HUDEP-2 (cell line): ENCODE measurements at regions not wholly inside any gene's neighbourhood (a gene's known extent, or its start where the extent isn't known, plus 50 kb on each side); places are given as distances from the start of the nearest gene placed in this dataset.
"Not testable (repeated sequence)": the region's sequence is repeated elsewhere in the genome, so short reads cannot be mapped to it uniquely, and the experiment has no call there.

ENCODE experiments used
- DNase-seq, 76 experiments: peaks; one replicate each; lab custom pipeline; 2025; ENCODE audit not compliant: unreplicated experiment in 76 of 76; lab: John Stamatoyannopoulos, UW

GRCh38 chr4:179595671-179596410 is 2153.6 kb upstream of the AGA start:
- no peak for DNase-seq

- DNase-seq: no peak
Observed at GRCh38 chr4:179596621-179597020, 2154.4 kb upstream of the AGA start.

GRCh38 chr4:179597301-179597700 is 2155.1 kb upstream of the AGA start:
- DNase-seq: no peak

DNA sequence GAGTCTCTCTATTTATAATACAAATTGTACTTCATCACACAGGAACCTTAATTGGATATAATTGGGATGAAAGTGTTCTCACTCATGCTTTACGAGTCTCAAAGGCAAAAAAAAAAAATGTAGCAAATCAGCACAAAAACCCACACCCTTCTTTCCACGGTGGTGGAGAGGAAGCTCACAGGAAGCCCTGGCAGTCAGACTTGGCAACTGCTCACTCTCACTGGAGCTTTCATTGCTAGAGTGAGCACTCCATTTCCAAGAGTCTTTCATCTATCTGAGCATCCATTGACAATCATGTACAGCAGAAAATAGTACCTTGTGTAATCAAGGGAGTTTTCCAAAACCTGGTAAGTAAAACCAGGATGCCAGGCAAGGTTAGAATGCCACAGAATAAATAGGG is 2159.4 kb upstream of the AGA start:
- DNase-seq: no peak

GRCh38 chr4:179605196-179605595 is 2163.0 kb upstream of the AGA start:
- no peak for DNase-seq

- DNase-seq: no peak
Observed at GRCh38 chr4:179607003-179607402, 2164.8 kb upstream of the AGA start.

GRCh38 chr4:179615704-179616103 is 2173.5 kb upstream of the AGA start:
- DNase-seq: no peak

GRCh38 chr4:179618966-179619365 is 2176.7 kb upstream of the AGA start:
- no peak for DNase-seq

- no peak for DNase-seq
Observed at GRCh38 chr4:179624768-179625181, 2182.5 kb upstream of the AGA start.

DNA sequence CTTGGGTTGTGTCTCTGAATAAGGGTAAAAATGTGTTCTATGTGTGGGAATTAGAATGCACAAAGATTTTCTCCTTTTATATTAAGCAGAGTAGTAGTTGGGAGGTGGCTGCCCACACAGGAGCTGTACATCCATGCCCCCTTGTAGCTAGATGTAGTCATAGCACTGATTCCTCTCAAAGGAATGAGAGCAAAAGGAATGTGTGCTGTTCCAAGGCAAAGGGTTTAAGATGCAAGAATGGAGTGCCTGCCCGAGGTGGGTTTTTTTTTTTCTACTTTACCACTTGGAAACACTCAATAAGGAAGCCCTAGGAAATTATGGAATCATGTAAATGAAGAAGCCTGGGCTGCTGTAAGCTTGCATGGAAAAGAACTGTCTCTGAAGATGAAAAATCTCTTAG is 2183.2 kb upstream of the AGA start:
- DNase-seq: no peak

DNA sequence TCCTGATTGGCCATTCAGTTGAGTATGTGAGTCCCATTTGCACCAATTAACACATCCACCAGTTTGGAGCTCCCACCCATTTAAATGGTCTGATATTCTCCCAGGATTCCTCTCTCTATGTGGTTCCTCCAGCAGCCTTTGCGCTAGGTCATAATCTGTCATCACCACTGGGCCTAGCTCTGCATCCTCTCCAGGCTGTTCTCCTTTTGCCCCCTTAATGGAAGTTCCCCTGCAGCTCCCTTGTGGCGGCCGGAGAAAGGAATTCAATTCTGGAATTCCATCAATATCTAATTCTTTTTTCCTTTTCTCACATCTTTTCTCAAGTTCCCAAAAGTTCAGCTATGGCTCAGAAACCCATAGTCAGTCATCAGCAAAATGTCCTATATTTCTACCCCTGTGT is 2184.4 kb upstream of the AGA start:
- no peak for DNase-seq

GRCh38 chr4:179631321-179631720 is 2189.1 kb upstream of the AGA start:
- no peak for DNase-seq

GRCh38 chr4:179634862-179635261 is 2192.6 kb upstream of the AGA start:
- no peak for DNase-seq

GRCh38 chr4:179662522-179662921 is 2220.3 kb upstream of the AGA start:
- DNase-seq: no peak

- DNase-seq: no peak
Observed at GRCh38 chr4:179663641-179664429, 2221.6 kb upstream of the AGA start.

DNA sequence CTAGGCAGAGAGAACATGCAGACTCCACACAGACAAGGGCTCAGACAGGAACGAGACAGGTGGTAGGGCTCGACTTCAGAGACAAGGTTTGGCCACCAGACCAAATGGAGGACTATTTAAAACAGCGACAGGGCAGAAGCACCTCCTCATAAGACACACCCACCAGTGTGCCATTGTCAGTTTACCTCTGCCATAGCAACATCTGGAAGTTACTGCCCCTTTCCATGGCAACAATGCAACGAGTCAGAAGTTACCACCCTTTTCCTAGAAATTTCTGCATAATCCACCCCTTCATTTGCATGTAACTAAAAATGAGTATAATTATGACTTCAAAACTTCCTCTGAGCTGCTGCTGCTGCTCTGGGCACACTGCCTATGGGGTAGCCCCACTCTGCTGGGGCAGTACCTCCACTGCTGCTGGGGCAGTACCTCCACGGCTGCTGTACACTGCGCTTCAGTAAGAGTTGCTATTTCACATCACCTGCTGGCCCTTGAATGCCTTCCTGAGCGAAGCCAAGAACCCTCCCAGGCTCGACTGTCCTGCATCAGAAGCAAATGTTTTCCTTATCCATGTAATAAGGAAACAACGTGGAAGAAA is 2222.3 kb upstream of the AGA start:
- DNase-seq: no peak

DNA sequence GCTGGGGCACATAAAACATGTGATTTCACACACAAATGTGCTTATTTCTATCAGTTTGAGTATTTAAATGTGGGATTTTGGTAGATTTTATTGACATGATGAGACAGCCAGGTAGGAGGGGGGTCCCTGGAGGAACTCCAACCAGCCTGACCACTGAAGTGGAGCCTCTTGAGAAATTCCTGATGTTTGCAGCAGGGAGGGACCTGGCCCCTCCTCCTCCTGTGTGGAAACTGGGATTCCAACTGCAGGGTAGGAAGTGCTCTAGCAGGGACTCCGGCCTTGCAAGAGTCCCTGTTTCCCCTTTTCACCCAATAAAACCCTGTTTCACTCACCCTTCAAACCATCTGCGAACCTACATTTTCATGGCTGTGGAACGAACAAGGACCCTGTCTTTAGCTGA is 2224.0 kb upstream of the AGA start:
- DNase-seq: no peak

- DNase-seq: no peak
Observed at GRCh38 chr4:179671609-179672008, 2229.4 kb upstream of the AGA start.

GRCh38 chr4:179678093-179678814 is 2236.0 kb upstream of the AGA start:
- no peak for DNase-seq

DNA sequence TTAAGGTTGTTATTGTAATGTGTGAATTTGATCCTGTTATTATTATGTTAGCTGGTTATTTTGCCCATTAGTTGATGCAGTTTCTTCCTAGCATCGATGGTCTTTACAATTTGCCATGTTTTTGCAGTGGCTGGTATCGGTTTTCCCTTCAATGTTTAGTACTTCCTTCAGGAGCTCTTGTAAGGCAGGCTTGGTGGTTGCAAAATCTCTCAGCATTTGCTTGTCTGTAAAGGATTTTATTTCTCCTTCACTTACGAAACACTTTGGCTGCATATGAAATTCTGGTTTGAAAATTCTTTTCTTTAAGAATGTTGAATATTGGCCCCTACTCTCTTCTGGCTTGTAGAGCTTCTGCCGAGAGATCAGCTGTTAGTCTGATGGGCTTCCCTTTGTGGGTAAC is 2241.4 kb upstream of the AGA start:
- not testable (repeated sequence) for DNase-seq

DNA sequence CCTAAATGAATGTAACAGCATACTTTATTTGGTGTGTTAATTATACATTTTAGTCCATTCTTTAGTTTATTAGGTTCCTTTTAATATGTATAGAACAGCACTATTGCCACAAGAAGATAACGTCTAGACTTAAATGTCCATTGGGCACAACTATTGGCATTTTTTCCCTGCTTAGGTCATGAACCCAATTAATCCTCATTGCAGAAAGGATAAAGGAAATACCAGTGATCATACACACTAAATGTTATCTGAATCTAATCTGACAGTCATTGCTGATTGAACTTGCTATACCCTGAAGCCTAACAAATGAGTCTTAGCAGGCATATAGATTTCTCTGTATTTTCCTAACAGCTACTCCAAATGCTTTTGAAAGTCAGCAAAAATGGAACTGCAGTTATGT is 2250.0 kb upstream of the AGA start:
- no peak for DNase-seq
